ENCODE measurements at regions not wholly inside any gene's neighbourhood (a gene's known extent, or its start where the extent isn't known, plus 50 kb on each side); places are given as distances from the start of the nearest gene placed in this dataset.

- DNase-seq (ENCODE audit: low read depth in 2 of 3, low spot score in 2 of 3) = no peak
Measured at GRCh38 chr2:238558456-238559099, 131.9 kb downstream of the ASB1 start.

GRCh38 chr2:238560234-238560633 is 133.5 kb downstream of the ASB1 start:
- no peak for DNase-seq (ENCODE audit: low read depth in 2 of 3, low spot score in 2 of 3)

GRCh38 chr2:238561230-238561629 is 134.5 kb downstream of the ASB1 start:
- no peak for DNase-seq (ENCODE audit: low read depth in 2 of 3, low spot score in 2 of 3)

GRCh38 chr2:238562446-238562845 is 135.7 kb downstream of the ASB1 start:
- DNase-seq (ENCODE audit: low read depth in 2 of 3, low spot score in 2 of 3) = no peak

GRCh38 chr2:238563551-238563950 is 136.8 kb downstream of the ASB1 start:
- DNase-seq (ENCODE audit: low read depth in 2 of 3, low spot score in 2 of 3) = no peak

- no peak for DNase-seq (ENCODE audit: low read depth in 2 of 3, low spot score in 2 of 3)
Measured at GRCh38 chr2:238564286-238564920, 137.7 kb downstream of the ASB1 start.

- DNase-seq (ENCODE audit: low read depth in 2 of 3, low spot score in 2 of 3) = no peak
Measured at GRCh38 chr2:238565031-238565430, 138.3 kb downstream of the ASB1 start.

- no peak for DNase-seq (ENCODE audit: low read depth in 2 of 3, low spot score in 2 of 3)
Measured at GRCh38 chr2:238566001-238566645, 139.4 kb downstream of the ASB1 start.

- no peak for DNase-seq (ENCODE audit: low read depth in 2 of 3, low spot score in 2 of 3)
Measured at GRCh38 chr2:238567067-238567855, 140.5 kb downstream of the ASB1 start.

GRCh38 chr2:238567996-238568395 is 141.3 kb downstream of the ASB1 start:
- no peak for DNase-seq (ENCODE audit: low read depth in 2 of 3, low spot score in 2 of 3)

- DNase-seq (ENCODE audit: low read depth in 2 of 3, low spot score in 2 of 3) = no peak
Measured at GRCh38 chr2:238568455-238569440, 142.0 kb downstream of the ASB1 start.

GRCh38 chr2:238569507-238570195 is 142.9 kb downstream of the ASB1 start:
- no peak for DNase-seq (ENCODE audit: low read depth in 2 of 3, low spot score in 2 of 3)

- DNase-seq (ENCODE audit: low read depth in 2 of 3, low spot score in 2 of 3) = no peak
Measured at GRCh38 chr2:238570391-238570790, 143.7 kb downstream of the ASB1 start.

- DNase-seq (ENCODE audit: low read depth in 2 of 3, low spot score in 2 of 3) = no peak
Measured at GRCh38 chr2:238570926-238571325, 144.2 kb downstream of the ASB1 start.

GRCh38 chr2:238571661-238572372 is 145.1 kb downstream of the ASB1 start:
- DNase-seq (ENCODE audit: low read depth in 2 of 3, low spot score in 2 of 3) = no peak

GRCh38 chr2:238573065-238573778 is 146.5 kb downstream of the ASB1 start:
- DNase-seq (ENCODE audit: low read depth in 2 of 3, low spot score in 2 of 3) = no peak

- DNase-seq (ENCODE audit: low read depth in 2 of 3, low spot score in 2 of 3) = no peak
Measured at GRCh38 chr2:238573916-238574315, 147.2 kb downstream of the ASB1 start.

Measured in hematopoietic multipotent progenitor cell (in vitro differentiated cells).